Kidney glomerular epithelial cell (primary cell): ENCODE measurements at regions not wholly inside any gene's neighbourhood (a gene's known extent, or its start where the extent isn't known, plus 50 kb on each side); places are given as distances from the start of the nearest gene placed in this dataset.

Experiments used
- DNase-seq: peaks from one replicate; lab custom pipeline; 2025; lab: John Stamatoyannopoulos, UW

- DNase-seq, result no peak
Observed at GRCh38 chr11:110028921-110029320, 64.3 kb upstream of the ZC3H12C start.

GRCh38 chr11:110029714-110030113, 63.5 kb upstream of the ZC3H12C start:
- DNase-seq, result no peak

- no peak for DNase-seq
Observed at GRCh38 chr11:110031171-110031570, 62.0 kb upstream of the ZC3H12C start.

GRCh38 chr11:110032259-110032658, 60.9 kb upstream of the ZC3H12C start:
- DNase-seq, result no peak

GRCh38 chr11:110032957-110033570, 60.1 kb upstream of the ZC3H12C start:
- no peak for DNase-seq

- DNase-seq, result no peak
Observed at GRCh38 chr11:110034806-110035205, 58.4 kb upstream of the ZC3H12C start.

- no peak for DNase-seq
Observed at GRCh38 chr11:110035357-110035756, 57.8 kb upstream of the ZC3H12C start.

- DNase-seq, result no peak
Observed at GRCh38 chr11:110038201-110038600, 55.0 kb upstream of the ZC3H12C start.
